ENCODE measurements at regions not wholly inside any gene's neighbourhood (a gene's known extent, or its start where the extent isn't known, plus 50 kb on each side); places are given as distances from the start of the nearest gene placed in this dataset.

DNA sequence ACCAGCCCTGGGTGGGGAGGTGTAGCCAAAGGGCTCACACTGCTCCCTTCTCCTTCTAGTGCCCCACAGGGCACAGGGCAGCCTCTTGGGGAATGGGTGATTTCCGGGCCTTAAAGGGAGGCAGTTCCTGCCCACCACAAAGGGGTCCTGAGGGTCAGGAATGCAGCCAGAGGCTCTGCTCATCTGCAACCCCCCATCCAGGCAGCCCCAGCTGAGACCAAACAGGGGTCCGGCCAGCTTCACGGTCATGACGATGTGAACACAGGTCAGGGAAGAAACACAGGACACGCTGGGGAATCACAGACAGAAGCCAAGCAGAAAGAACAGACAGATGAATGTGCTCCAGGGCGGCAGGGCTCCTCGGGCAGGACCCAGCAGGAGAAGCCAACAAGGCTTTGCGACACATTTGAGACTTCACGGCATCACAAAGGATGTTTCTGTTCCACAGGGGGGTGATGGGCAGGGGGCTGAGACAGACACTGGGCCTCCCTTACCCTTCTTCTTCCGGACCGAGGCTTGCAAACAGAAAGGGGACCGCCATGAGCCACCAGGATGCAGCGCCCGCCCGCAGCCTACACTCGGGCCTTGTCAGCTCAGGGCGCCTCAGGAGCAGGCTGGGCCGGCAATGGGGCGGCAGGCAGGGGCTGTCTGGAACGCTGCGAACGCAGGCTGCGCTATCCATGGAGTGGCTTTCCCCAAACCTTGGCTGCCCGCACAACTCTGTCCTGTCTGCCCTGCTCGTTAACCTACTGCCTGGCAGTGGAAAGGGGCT, 101.9 kb downstream of the CTTN start:
- no peak overlapping the region for H3K27ac ChIP-seq (ENCODE audit: low read depth in 1 of 2, low read length in 2 of 2)
- no peaks in the 10 kb centered on the region for H3K27me3 ChIP-seq (ENCODE audit: control insufficient read depth in 4 of 4, insufficient read depth in 4 of 4, low read length in 3 of 4)
- H3K9ac ChIP-seq (ENCODE audit: low read depth in 1 of 2, low read length in 2 of 2) = no peak overlapping the region
- no peak for TF ChIP-seq FOXA1 (IDR thresholded peaks at IDR 0.05)
- TF ChIP-seq RXRA (IDR thresholded peaks at IDR 0.05) = no peak
- no peak for TF ChIP-seq HNF4G (IDR thresholded peaks at IDR 0.05)
- TF ChIP-seq, protein P1, sequence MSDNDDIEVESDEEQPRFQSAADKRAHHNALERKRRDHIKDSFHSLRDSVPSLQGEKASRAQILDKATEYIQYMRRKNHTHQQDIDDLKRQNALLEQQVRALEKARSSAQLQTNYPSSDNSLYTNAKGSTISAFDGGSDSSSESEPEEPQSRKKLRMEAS (IDR thresholded peaks at IDR 0.05) = no peak
- no peaks in the 10 kb centered on the region for H3K4me1 ChIP-seq (ENCODE audit: control insufficient read depth in 4 of 4, insufficient read depth in 4 of 4, low read length in 3 of 4)
- WGBS = 96% methylated on average over 25 of the region's 25 CpGs
- no peaks in the 10 kb centered on the region for H3K9me3 ChIP-seq (ENCODE audit: control insufficient read depth in 4 of 4, low read length in 3 of 4)
- H3K4me3 ChIP-seq (ENCODE audit: low read depth in 1 of 3, low read length in 3 of 3) = no peak overlapping the region
- DNase-seq (ENCODE audit: low spot score) = no peak
- peaks cover 0 to 5% (median 0%) of the 10 kb centered on the region in 4 donors for H3K36me3 ChIP-seq (ENCODE audit: control insufficient read depth in 4 of 4, insufficient read depth in 3 of 4, low read depth in 1 of 4, low read length in 3 of 4)

DNA sequence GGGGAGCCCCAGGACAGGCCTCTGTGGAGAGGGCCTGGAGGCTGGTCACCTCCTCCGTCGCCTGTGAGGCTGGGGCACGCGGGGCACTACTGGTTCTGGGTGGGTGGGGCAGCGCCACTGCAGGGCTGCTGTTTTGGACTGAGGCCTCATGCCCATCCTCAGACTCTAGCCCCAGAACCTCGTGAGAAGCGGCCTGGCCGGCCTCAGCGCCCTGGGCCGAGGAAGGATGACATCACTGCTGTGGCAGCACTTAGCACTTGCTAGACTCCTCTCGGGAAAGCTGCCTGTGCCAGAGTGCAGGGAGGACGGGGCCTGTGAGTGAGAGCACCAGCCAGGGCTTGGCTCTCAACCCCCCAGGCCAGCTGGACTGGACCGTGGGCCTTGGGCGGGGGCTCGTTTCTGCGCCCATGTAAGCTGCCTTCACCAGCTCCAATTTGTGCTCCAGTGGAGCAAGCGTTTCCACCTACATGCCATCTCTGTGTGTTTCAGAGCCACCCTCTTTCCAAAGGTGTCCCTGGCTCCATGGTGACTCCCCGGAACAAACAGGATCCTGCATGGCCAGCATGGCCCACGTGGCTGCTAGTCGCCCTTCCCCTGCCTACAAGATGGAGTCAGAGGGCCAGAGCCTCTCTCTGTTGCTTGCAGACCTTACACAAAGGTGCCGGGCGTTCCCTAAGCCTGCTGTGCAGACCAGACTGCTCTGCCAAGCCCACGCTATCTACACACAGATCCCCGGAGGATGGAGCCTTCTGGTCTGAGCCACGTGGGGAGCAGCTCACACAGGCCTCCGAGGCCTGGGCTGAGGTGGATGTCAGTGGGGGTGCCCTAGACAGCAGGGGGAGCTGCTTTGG, 102.9 kb downstream of the CTTN start:
- Histone ChIP-seq H3K4me3 (ENCODE audit: low read depth in 1 of 3, low read length in 3 of 3) (no peak overlapping the region), H3K27me3 (ENCODE audit: control insufficient read depth in 4 of 4, insufficient read depth in 4 of 4, low read length in 3 of 4) (no peaks in the 10 kb centered on the region), H3K9me3 (ENCODE audit: control insufficient read depth in 4 of 4, low read length in 3 of 4) (no peaks in the 10 kb centered on the region), H3K9ac (ENCODE audit: low read depth in 1 of 2, low read length in 2 of 2) (no peak overlapping the region), H3K4me1 (ENCODE audit: control insufficient read depth in 4 of 4, insufficient read depth in 4 of 4, low read length in 3 of 4) (no peaks in the 10 kb centered on the region), H3K27ac (ENCODE audit: low read depth in 1 of 2, low read length in 2 of 2) (no peak overlapping the region), H3K36me3 (ENCODE audit: control insufficient read depth in 4 of 4, insufficient read depth in 3 of 4, low read depth in 1 of 4, low read length in 3 of 4) (peaks cover 0 to 5% (median 0%) of the 10 kb centered on the region in 4 donors)
- no peak for DNase-seq (ENCODE audit: low spot score)
- WGBS = 92% methylated on average over 26 of the region's 26 CpGs
- TF ChIP-seq RXRA (IDR thresholded peaks at IDR 0.05) (no peak), RAD21 (IDR thresholded peaks at IDR 0.05) (no peak), JUND (IDR thresholded peaks at IDR 0.05) (no peak), NR2F2 (IDR thresholded peaks at IDR 0.05) (no peak), TAF1 (conservative IDR thresholded peaks at IDR 0.05) (no peak), HNF4G (IDR thresholded peaks at IDR 0.05) (no peak), GABPA (IDR thresholded peaks at IDR 0.05 in 1 of 2, conservative IDR thresholded peaks at IDR 0.05 in 1 of 2) (no peak), FOXA2 (IDR thresholded peaks at IDR 0.05) (no peak), YY1 (IDR thresholded peaks at IDR 0.05) (no peak), HNF4A (conservative IDR thresholded peaks at IDR 0.05) (no peak), EGR1 (IDR thresholded peaks at IDR 0.05; ENCODE audit: low read depth in 2 of 2) (no peak), SP1 (IDR thresholded peaks at IDR 0.05) (no peak), FOXA1 (IDR thresholded peaks at IDR 0.05) (no peak)
- TF ChIP-seq, protein P2, sequence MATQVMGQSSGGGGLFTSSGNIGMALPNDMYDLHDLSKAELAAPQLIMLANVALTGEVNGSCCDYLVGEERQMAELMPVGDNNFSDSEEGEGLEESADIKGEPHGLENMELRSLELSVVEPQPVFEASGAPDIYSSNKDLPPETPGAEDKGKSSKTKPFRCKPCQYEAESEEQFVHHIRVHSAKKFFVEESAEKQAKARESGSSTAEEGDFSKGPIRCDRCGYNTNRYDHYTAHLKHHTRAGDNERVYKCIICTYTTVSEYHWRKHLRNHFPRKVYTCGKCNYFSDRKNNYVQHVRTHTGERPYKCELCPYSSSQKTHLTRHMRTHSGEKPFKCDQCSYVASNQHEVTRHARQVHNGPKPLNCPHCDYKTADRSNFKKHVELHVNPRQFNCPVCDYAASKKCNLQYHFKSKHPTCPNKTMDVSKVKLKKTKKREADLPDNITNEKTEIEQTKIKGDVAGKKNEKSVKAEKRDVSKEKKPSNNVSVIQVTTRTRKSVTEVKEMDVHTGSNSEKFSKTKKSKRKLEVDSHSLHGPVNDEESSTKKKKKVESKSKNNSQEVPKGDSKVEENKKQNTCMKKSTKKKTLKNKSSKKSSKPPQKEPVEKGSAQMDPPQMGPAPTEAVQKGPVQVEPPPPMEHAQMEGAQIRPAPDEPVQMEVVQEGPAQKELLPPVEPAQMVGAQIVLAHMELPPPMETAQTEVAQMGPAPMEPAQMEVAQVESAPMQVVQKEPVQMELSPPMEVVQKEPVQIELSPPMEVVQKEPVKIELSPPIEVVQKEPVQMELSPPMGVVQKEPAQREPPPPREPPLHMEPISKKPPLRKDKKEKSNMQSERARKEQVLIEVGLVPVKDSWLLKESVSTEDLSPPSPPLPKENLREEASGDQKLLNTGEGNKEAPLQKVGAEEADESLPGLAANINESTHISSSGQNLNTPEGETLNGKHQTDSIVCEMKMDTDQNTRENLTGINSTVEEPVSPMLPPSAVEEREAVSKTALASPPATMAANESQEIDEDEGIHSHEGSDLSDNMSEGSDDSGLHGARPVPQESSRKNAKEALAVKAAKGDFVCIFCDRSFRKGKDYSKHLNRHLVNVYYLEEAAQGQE (IDR thresholded peaks at IDR 0.05) = no peak
- TF ChIP-seq, protein P1 (IDR thresholded peaks at IDR 0.05) = no peak
- TF ChIP-seq, protein P3, sequence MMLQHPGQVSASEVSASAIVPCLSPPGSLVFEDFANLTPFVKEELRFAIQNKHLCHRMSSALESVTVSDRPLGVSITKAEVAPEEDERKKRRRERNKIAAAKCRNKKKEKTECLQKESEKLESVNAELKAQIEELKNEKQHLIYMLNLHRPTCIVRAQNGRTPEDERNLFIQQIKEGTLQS (IDR thresholded peaks at IDR 0.05) = no peak
- TF ChIP-seq, protein P4, sequence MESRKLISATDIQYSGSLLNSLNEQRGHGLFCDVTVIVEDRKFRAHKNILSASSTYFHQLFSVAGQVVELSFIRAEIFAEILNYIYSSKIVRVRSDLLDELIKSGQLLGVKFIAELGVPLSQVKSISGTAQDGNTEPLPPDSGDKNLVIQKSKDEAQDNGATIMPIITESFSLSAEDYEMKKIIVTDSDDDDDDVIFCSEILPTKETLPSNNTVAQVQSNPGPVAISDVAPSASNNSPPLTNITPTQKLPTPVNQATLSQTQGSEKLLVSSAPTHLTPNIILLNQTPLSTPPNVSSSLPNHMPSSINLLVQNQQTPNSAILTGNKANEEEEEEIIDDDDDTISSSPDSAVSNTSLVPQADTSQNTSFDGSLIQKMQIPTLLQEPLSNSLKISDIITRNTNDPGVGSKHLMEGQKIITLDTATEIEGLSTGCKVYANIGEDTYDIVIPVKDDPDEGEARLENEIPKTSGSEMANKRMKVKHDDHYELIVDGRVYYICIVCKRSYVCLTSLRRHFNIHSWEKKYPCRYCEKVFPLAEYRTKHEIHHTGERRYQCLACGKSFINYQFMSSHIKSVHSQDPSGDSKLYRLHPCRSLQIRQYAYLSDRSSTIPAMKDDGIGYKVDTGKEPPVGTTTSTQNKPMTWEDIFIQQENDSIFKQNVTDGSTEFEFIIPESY (IDR thresholded peaks at IDR 0.05) = no peak
- TF ChIP-seq, protein P5, sequence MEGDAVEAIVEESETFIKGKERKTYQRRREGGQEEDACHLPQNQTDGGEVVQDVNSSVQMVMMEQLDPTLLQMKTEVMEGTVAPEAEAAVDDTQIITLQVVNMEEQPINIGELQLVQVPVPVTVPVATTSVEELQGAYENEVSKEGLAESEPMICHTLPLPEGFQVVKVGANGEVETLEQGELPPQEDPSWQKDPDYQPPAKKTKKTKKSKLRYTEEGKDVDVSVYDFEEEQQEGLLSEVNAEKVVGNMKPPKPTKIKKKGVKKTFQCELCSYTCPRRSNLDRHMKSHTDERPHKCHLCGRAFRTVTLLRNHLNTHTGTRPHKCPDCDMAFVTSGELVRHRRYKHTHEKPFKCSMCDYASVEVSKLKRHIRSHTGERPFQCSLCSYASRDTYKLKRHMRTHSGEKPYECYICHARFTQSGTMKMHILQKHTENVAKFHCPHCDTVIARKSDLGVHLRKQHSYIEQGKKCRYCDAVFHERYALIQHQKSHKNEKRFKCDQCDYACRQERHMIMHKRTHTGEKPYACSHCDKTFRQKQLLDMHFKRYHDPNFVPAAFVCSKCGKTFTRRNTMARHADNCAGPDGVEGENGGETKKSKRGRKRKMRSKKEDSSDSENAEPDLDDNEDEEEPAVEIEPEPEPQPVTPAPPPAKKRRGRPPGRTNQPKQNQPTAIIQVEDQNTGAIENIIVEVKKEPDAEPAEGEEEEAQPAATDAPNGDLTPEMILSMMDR (IDR thresholded peaks at IDR 0.05; ENCODE audit: low read depth, low read length, missing input control) = no peak

Measured in liver (tissue), 8 donors.